ENCODE measurements at regions not wholly inside any gene's neighbourhood (a gene's known extent, or its start where the extent isn't known, plus 50 kb on each side); places are given as distances from the start of the nearest gene placed in this dataset.

DNA sequence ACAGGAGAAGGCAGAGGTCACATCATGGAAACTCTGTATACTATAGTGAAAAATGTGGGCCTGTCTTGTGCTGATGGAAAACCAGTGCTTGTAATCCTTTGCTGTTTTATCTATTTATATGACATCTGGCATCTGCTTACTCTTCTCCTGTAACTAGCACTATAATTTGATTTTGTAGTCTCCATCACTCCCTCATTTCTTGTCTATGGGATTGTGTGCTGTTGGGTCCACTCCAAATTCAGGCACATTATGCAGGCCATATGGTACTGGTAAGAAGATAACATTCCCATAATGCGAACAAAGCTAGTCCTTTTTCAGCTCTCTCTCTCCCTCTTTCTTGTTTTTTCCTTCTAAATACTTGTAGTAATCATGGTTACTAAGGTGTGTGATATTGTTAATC, 581.2 kb upstream of the IGFBP7 start:
- no peak for DNase-seq (ENCODE audit: low read depth in 2 of 2)

DNA sequence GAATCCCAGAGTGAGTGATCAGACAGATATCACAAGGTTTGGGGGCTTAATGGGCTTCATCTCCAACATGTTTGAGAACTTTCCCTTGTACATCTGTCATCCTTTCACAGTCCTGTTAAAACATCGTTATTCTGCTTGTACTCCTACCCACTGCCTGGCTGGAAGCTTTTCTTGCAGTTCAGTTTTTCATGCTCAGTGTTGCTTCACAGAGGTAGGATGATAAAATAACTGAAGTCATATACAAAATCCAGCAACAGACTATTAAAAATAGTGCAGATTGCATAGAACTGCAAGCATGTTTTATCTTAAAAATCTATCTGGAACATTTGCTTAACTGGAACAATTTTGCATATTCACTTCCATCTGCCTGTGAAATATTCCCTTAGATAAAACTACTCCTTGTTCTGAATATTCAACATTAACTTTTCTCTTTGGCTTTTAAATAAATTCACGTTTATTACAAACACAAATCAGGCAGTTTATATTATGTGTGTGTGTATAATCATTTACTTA, 579.6 kb upstream of the IGFBP7 start:
- DNase-seq (ENCODE audit: low read depth in 2 of 2), result no peak

- DNase-seq (ENCODE audit: low read depth in 2 of 2), result no peak
These were observed 572.1 kb upstream of the IGFBP7 start for GRCh38 chr4:57682275-57682674.

DNA sequence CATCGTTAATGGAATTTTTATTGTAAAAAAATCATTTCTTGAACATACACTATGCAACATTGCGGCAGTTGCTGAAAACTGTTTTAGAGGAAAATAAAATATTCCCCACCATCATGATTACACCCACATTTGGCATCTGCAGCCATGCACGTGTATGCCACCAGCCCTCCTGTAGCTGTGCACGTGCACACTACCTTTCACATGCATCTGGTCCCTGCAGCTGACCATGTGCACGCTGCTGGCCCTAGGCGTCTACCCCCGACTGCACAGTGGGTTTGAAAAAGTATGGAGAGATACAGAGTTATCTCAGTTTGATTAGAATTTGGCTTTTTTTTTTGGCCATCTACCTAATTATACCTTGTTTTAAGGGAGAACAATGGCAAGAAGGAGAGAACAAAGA, 569.8 kb upstream of the IGFBP7 start:
- no peak for DNase-seq (ENCODE audit: low read depth in 2 of 2)

DNA sequence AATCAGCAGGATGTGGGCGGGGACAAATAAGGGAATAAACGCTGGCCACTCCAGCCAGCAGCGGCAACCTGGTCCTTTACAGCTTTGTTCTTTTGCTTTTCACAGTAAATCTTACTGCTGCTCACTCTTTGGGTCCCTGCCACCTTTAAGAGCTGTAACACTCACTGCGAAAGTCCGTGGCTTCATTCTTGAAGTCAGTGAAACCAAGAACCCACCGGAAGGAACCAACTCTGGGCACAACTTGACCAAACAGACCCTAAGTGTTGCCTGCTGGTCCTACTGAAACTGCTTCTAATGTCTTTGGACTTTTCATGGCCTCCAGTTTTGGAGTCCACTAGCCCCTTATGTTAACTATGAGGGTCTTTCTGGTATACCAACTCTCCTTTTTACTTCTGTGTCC, 566.2 kb upstream of the IGFBP7 start:
- DNase-seq (ENCODE audit: low read depth in 2 of 2), result no peak

DNA sequence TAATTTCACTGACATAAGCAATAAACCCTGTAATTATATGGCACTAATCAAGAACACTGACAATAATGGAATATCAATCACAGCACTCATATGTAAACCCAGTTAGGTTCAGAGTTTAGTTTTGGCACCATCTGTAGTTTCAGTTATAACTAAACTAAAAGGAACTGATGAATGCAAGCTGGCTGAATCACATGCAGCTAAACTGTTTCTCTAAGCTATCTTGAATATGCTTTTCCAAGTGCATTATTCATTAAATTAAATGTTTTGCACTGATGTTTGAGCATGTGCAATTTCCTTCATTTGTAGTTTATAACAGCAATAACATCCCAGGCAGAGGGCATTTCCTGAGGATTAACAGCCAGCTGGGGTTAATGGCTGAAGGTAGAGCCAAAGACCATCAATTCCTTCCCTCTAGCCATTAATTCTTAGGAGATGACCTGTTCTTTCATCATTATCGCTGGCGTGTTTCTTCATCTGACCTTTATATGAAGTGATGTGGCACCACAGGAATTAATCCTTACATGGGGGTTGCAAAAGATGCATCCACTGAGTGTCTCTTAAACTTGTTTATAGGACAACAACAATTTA, 562.8 kb upstream of the IGFBP7 start:
- no peak for DNase-seq (ENCODE audit: low read depth in 2 of 2)

DNA sequence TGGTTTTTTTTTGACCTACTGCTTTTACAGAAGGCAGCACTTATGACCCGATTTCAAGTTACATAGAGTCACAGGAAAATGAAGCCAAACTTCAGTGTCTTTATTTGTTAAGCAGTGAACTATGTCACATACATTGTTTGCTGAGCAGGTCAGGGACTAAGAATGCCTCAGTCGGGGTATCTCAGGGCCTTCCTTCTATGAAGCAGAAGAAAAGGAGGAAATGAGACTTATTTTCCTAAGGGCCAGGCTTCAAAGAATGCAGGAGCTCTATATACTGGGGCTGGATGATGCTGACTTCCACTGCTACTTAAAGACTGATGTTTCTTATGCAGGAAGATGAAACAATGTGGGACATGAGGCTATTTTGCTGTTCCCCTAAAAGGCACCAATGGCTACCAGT, 558.4 kb upstream of the IGFBP7 start:
- DNase-seq (ENCODE audit: low read depth in 2 of 2), result no peak

- DNase-seq (ENCODE audit: low read depth in 2 of 2), result no peak
These were observed 555.6 kb upstream of the IGFBP7 start for GRCh38 chr4:57665806-57666205.

DNA sequence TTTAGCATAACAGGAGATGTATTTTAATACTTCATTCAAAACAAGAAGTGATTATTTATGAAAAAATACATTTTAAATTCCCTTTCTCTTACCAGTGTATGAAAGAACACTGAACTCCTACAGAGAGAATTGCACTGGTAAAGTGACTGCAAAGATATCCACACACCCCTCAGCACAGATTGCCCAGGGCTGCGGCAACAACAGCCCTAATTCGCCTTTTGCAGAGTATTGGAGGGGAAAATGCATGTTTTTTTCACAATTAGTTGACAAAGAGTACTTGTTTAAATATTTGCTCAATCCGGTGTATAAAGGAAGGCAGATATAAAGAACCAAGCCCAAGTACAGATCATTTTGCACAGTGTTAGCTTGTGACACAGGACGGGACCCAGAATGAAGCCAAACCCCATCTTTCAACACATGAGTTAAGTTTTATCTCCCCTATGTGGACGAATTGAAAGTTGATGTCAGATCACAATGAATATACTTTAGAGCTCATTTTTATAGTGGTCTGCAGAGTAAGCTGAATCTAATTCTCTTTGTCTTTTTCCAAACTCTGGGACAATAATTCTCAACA, 551.4 kb upstream of the IGFBP7 start:
- no peak for DNase-seq (ENCODE audit: low read depth in 2 of 2)

- no peak for DNase-seq (ENCODE audit: low read depth in 2 of 2)
These were observed 548.5 kb upstream of the IGFBP7 start for GRCh38 chr4:57658673-57659072.

DNA sequence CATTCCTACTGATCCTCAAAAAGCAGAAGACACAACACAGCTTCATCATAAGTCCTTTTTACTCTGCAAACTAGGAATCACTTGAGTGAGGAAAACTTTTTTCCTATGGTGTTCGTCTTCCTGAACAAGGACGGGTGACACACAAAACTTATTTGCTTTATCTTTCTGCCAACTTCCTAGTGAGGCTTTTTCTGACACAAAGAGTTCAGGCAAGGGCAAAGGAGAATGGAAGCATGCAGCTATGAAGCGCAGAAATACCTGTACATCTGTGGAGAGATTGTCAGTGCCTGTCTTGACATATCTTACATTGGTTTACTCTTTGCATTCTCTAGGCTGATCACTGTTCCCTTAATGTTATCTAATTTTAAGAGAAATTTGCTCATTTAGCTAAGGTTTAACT, 548.0 kb upstream of the IGFBP7 start:
- DNase-seq (ENCODE audit: low read depth in 2 of 2), result no peak

- no peak for DNase-seq (ENCODE audit: low read depth in 2 of 2)
These were observed 545.2 kb upstream of the IGFBP7 start for GRCh38 chr4:57655342-57655741.

DNA sequence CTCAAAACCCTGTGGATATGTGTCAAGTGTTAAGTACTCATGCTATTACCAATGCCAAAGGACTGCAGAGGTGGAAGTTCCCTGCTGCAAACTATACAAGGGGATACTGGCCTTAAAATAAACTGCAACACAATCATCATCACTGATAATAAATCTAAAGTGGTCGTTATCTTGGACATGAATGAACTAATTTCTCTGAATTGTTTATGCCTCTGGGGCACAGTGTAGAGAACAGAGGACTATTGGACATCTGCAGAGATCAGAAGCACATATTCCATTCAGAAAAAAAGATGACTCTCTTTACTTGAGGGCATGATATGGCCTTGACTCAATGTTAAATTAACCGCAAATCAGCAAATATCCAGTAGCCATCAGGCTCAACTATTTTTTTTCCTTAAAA, 542.6 kb upstream of the IGFBP7 start:
- no peak for DNase-seq (ENCODE audit: low read depth in 2 of 2)

DNA sequence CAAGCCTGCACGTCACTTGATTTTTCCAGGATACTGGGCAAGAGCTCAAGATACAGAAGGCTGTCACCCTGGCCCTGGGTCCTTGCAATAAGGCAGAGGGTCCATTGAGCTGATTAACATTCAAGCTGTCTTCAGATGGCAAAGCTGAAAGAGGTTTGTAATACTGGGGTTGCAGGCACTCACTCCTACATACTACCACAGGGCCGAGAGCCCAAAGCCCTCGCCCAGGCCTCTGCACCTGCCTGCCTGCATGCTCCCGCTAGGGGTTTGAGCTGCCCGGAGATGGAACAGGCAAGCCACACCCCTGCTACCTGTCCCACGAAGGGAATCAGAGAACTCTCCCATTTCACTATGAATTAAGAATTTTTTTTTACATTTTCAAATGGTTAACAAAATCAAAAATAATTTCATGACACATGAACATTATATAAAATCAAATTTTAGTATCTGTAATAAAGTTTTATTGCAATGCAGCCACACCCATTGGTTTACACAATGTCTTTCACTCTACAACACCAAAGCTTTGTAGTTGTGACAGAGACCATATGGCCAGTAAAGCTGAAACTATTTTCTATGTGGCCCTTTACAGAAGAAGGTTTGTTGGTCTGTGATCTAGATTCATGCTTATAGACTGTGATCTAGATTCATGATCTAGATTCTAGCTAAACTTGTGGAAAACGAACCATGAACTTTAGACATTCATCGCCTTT, 530.4 kb upstream of the IGFBP7 start:
- DNase-seq (ENCODE audit: low read depth in 2 of 2), result no peak

- no peak for DNase-seq (ENCODE audit: low read depth in 2 of 2)
These were observed 529.6 kb upstream of the IGFBP7 start for GRCh38 chr4:57639561-57640382.

- DNase-seq (ENCODE audit: low read depth in 2 of 2), result no peak
These were observed 525.7 kb upstream of the IGFBP7 start for GRCh38 chr4:57635910-57636309.

GRCh38 chr4:57633212-57633859, 523.2 kb upstream of the IGFBP7 start:
- no peak for DNase-seq (ENCODE audit: low read depth in 2 of 2)

GRCh38 chr4:57632564-57632963, 522.4 kb upstream of the IGFBP7 start:
- no peak for DNase-seq (ENCODE audit: low read depth in 2 of 2)

DNA sequence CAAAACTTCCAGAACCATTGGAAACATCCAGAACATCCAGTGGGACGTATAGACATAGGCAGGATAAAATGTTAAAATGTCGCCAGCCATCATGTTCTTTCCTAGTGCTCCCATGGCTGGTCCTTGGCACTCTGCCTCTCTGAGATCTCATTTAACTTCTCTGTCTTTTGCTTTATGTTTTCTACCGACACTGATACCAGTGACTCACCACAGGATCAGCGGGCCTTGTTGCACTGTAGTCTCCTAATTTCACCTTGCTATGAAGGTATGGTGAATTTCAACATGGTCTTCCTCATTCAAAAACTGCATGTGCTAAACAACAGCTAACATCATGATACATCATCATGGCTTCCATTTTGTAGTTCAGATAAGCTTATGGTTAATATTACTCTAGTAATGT, 521.0 kb upstream of the IGFBP7 start:
- DNase-seq (ENCODE audit: low read depth in 2 of 2), result no peak

GRCh38 chr4:57628004-57628403, 517.8 kb upstream of the IGFBP7 start:
- no peak for DNase-seq (ENCODE audit: low read depth in 2 of 2)

GRCh38 chr4:57614257-57614932, 504.2 kb upstream of the IGFBP7 start:
- DNase-seq (ENCODE audit: low read depth in 2 of 2), result no peak

All from stimulated activated CD8-positive, alpha-beta memory T cell treated with anti-CD3 and anti-CD28 coated beads, Interleukin-15, amount 100 ng/mL, for 48 hours (primary cell).